Suprapubic skin (tissue), 4 donors: ENCODE measurements at regions not wholly inside any gene's neighbourhood (a gene's known extent, or its start where the extent isn't known, plus 50 kb on each side); places are given as distances from the start of the nearest gene placed in this dataset.
"Not testable (repeated sequence)": the region's sequence is repeated elsewhere in the genome, so short reads cannot be mapped to it uniquely, and the experiment has no call there.

Source experiments
- DNase-seq, 2 donors: peaks; one replicate each; pipeline ENCODE4 v3.0.0-alpha.2; 2019; ENCODE audit warnings: low spot score in 2 of 2
- H3K27ac ChIP-seq: fragments of 200-600 bp; sonication (generic); one replicate; pipeline ENCODE4 v1.5.1; 2019
- H3K27me3 ChIP-seq: fragments of 200-600 bp; sonication (generic); one replicate; pipeline ENCODE4 v1.5.1; 2019
- H3K36me3 ChIP-seq: fragments of 200-600 bp; sonication (generic); one replicate; pipeline ENCODE4 v1.5.1; 2019
- H3K4me1 ChIP-seq: fragments of 200-600 bp; sonication (generic); one replicate; pipeline ENCODE4 v1.5.1; 2019
- H3K4me3 ChIP-seq: fragments of 200-600 bp; sonication (generic); one replicate; pipeline ENCODE4 v1.5.1; 2019; ENCODE audit warnings: mild to moderate bottlenecking
- H3K9me3 ChIP-seq: fragments of 200-600 bp; sonication (generic); one replicate; pipeline ENCODE4 v1.5.1; 2019
- CTCF ChIP-seq, 2 donors: fragments of 200-600 bp in 1 of 2; fragments of 450-650 bp in 1 of 2; sonication (generic) in 1 of 2; IDR thresholded peaks; one replicate each; pipeline ENCODE4 v1.5.1; 2016 to 2019; ENCODE audit warnings: antibody characterized with exemption in 2 of 2, mild to moderate bottlenecking in 1 of 2, moderate library complexity in 1 of 2
- EP300 ChIP-seq: sonication (generic); formaldehyde crosslinking; IDR thresholded peaks from one replicate; pipeline ENCODE4 v1.6.1; 2017; ENCODE audit warnings: antibody characterized with exemption
- POLR2A ChIP-seq, 2 donors: fragments of 450-650 bp; IDR thresholded peaks; one replicate each; pipeline ENCODE4 v1.6.1; 2017; ENCODE audit warnings: antibody characterized with exemption in 2 of 2, mild to moderate bottlenecking in 2 of 2, moderate library complexity in 2 of 2
- POLR2AphosphoS5 ChIP-seq, 3 donors: sonication (generic); formaldehyde crosslinking; IDR thresholded peaks; one replicate each; pipeline ENCODE4 v1.6.1; 2017; ENCODE audit warnings: antibody characterized with exemption in 3 of 3
- WGBS: methylation state at CpG from one replicate; pipeline ENCODE4 v1.1.5; 2018; 5-methylcytosine and 5-hydroxymethylcytosine counted together

GRCh38 chr7:35971133-35971891, 170.5 kb downstream of the SEPTIN7 start:
- Histone ChIP-seq H3K4me1 (no peaks in the 10 kb centered on the region), H3K9me3 (no peaks in the 10 kb centered on the region), H3K4me3 (peak overlapping the region; percentile 42), H3K27ac (no peak overlapping the region), H3K36me3 (no peaks in the 10 kb centered on the region), H3K27me3 (peaks cover 32% of the 10 kb centered on the region)
- TF ChIP-seq POLR2A (IDR thresholded peaks at IDR 0.05) (no peak), POLR2AphosphoS5 (IDR thresholded peaks at IDR 0.05) (no peak), CTCF (IDR thresholded peaks at IDR 0.05) (peak in 1 of 2 donors; percentile 33)
- WGBS, result 53% methylated on average over 12 of the region's 55 CpGs
- no peak for DNase-seq

- Histone ChIP-seq H3K4me1 (peaks cover 3% of the 10 kb centered on the region), H3K27me3 (peaks cover 12% of the 10 kb centered on the region), H3K9me3 (no peaks in the 10 kb centered on the region), H3K27ac (no peak overlapping the region), H3K4me3 (no peak overlapping the region), H3K36me3 (no peaks in the 10 kb centered on the region)
- TF ChIP-seq CTCF (IDR thresholded peaks at IDR 0.05), result peak; percentile 53 to 76
- TF ChIP-seq EP300, result no peak
- no peak for DNase-seq
- 0% methylated on average over 1 of the region's 1 CpG for WGBS
Observed at GRCh38 chr7:35975851-35976454, 175.1 kb downstream of the SEPTIN7 start.

- H3K27ac ChIP-seq, H3K36me3 ChIP-seq, H3K4me1 ChIP-seq, H3K4me3 ChIP-seq, H3K9me3 ChIP-seq, H3K27me3 ChIP-seq, DNase-seq: not testable (repeated sequence)
- WGBS, result 46% methylated on average over 8 of the region's 8 CpGs
Observed at GRCh38 chr7:35978816-35979640, 174.0 kb upstream of the EEPD1 start.

GRCh38 chr7:35982600-35982999, 170.5 kb upstream of the EEPD1 start:
- H3K27ac ChIP-seq, result no peak overlapping the region
- WGBS, result 95% methylated on average over 27 of the region's 27 CpGs
- DNase-seq, result no peak
- H3K4me1 ChIP-seq, result peaks cover 3% of the 10 kb centered on the region
- H3K4me3 ChIP-seq, result no peak overlapping the region
- no peak for TF ChIP-seq POLR2AphosphoS5 (IDR thresholded peaks at IDR 0.05)
- no peak for TF ChIP-seq EP300
- TF ChIP-seq POLR2A (IDR thresholded peaks at IDR 0.05), result no peak
- TF ChIP-seq CTCF (IDR thresholded peaks at IDR 0.05), result no peak
- H3K9me3 ChIP-seq, result no peaks in the 10 kb centered on the region
- H3K27me3 ChIP-seq, result no peaks in the 10 kb centered on the region
- H3K36me3 ChIP-seq, result no peaks in the 10 kb centered on the region

GRCh38 chr7:35983626-35984025, 169.4 kb upstream of the EEPD1 start:
- DNase-seq, result no peak

More at GRCh38 chr7:35983626-35984025, 169.4 kb upstream of the EEPD1 start:
- peaks cover 9% of the 10 kb centered on the region for H3K4me1 ChIP-seq
- no peak overlapping the region for H3K27ac ChIP-seq
- 92% methylated on average over 5 of the region's 5 CpGs for WGBS
- TF ChIP-seq POLR2A (IDR thresholded peaks at IDR 0.05), result no peak
- no peak for TF ChIP-seq CTCF (IDR thresholded peaks at IDR 0.05)
- H3K9me3 ChIP-seq, result no peaks in the 10 kb centered on the region
- H3K36me3 ChIP-seq, result no peaks in the 10 kb centered on the region
- no peak overlapping the region for H3K4me3 ChIP-seq
- no peaks in the 10 kb centered on the region for H3K27me3 ChIP-seq
